Astrocyte (in vitro differentiated cells and primary cell): ENCODE measurements at regions not wholly inside any gene's neighbourhood (a gene's known extent, or its start where the extent isn't known, plus 50 kb on each side); places are given as distances from the start of the nearest gene placed in this dataset.

Experiments used
- CTCF ChIP-seq: IDR thresholded peaks from 2 replicates; pipeline ENCODE4 v1.5.1; 2011; ENCODE audit warnings: low read depth, mild to moderate bottlenecking, inconsistent platforms, low read length, moderate library complexity; ENCODE audit not compliant: insufficient read depth
- EZH2 ChIP-seq: IDR thresholded peaks from 2 replicates; pipeline ENCODE4 v1.6.1; 2012; ENCODE audit warnings: mild to moderate bottlenecking, low read length, inconsistent platforms; ENCODE audit not compliant: insufficient read depth

- TF ChIP-seq CTCF, result no peak
- no peak for TF ChIP-seq EZH2
Measured at GRCh38 chr16:79786389-79786788, 185.9 kb upstream of the MAF start.
